ENCODE measurements at regions not wholly inside any gene's neighbourhood (a gene's known extent, or its start where the extent isn't known, plus 50 kb on each side); places are given as distances from the start of the nearest gene placed in this dataset.

DNA sequence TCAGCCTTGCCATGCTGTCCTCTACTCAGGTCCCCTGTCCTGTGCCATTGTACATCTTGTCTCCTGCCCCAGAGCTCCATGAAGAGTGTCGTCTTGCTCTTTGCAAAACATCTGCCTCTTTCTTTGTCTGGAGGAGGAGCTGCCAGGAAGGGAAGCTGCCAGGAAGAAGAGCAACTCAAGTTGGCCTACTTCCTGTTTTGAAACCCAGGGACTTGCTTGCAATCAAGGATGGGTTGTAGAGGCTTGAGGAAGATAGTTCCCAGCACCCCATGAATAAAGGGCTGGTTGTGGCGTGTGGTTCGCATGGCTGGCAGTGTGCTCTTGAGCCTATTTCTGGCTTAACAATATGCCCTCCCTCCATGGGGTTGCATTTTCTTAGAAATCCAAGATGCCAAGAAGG, 53.0 kb upstream of the CPEB4 start:
- DNase-seq: no peak

DNA sequence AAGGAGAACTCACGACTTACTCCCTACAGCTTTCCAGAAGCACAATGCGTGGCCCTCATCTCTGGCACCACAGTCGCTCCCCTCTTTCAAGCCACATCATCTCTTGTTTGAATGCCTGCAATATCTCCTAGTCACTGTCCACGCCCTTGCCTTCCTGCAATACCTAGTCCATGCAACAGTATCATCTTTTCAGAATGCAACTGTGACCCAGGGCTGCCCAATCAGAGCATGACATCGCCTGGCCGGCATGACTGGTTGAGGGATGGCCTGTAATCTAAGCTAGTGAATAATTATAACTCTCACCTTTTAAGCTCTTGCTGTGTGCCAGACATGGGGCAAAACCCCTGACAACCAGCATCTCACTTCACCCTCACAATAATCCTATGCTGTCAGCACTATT, 52.5 kb upstream of the CPEB4 start:
- no peak for DNase-seq

DNA sequence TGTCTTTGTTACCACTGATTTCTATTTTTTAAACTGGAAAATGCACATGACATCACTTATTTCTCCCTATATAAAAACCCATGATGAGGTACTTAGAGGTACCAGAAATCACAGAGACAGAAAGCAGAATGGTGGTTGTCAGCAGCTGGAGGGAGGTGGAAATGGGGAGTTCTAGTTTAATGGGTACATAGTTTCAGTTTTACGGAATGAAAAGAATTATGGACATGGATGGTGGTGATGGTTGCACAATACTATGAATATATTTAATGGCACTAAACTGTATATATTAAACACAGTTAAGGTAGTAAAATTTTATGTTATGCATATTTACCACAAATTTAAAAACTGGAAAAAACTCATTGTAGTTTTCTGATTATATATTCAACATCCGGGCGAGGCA, 50.5 kb upstream of the CPEB4 start:
- DNase-seq: no peak
